ENCODE measurements at regions not wholly inside any gene's neighbourhood (a gene's known extent, or its start where the extent isn't known, plus 50 kb on each side); places are given as distances from the start of the nearest gene placed in this dataset.
"Not testable (repeated sequence)": the region's sequence is repeated elsewhere in the genome, so short reads cannot be mapped to it uniquely, and the experiment has no call there.

GRCh38 chr5:117131048-117131679 is 556.5 kb upstream of the SEMA6A start:
- no peak for TF ChIP-seq CTCF (IDR thresholded peaks at IDR 0.05)
- H3K4me3 Mint-ChIP-seq: no peak overlapping the region
- H3K36me3 Mint-ChIP-seq (ENCODE audit: low read depth): peaks cover 4% of the 10 kb centered on the region; the same call in 1 of the 2 replicates
- H3K27ac Mint-ChIP-seq: no peak overlapping the region
- no peak for DNase-seq
- H3K4me1 Mint-ChIP-seq (ENCODE audit: low read depth): no peaks in the 10 kb centered on the region
- H3K9me3 Mint-ChIP-seq: peaks cover 54% of the 10 kb centered on the region
- H3K27me3 Mint-ChIP-seq (ENCODE audit: insufficient read depth): no peaks in the 10 kb centered on the region; the same call in 1 of the 2 replicates

GRCh38 chr5:117118499-117118898 is 543.9 kb upstream of the SEMA6A start:
- TF ChIP-seq CTCF (IDR thresholded peaks at IDR 0.05): no peak
- Mint-ChIP-seq H3K27ac (no peak overlapping the region), H3K36me3 (ENCODE audit: low read depth) (no peaks in the 10 kb centered on the region), H3K27me3 (ENCODE audit: insufficient read depth) (no peaks in the 10 kb centered on the region), H3K4me1 (ENCODE audit: low read depth) (no peaks in the 10 kb centered on the region), H3K4me3 (no peak overlapping the region), H3K9me3 (peaks cover 39% of the 10 kb centered on the region)
- DNase-seq: no peak

- H3K4me3 Mint-ChIP-seq; DNase-seq; H3K36me3 Mint-ChIP-seq (ENCODE audit: low read depth); H3K27ac Mint-ChIP-seq; H3K4me1 Mint-ChIP-seq (ENCODE audit: low read depth); H3K27me3 Mint-ChIP-seq (ENCODE audit: insufficient read depth): not testable (repeated sequence)
- H3K9me3 Mint-ChIP-seq: peaks cover 44% of the 10 kb centered on the region
Measured at GRCh38 chr5:117117314-117117713, 542.7 kb upstream of the SEMA6A start.

- H3K36me3 Mint-ChIP-seq (ENCODE audit: low read depth): no peaks in the 10 kb centered on the region
- no peak overlapping the region for H3K4me3 Mint-ChIP-seq
- H3K4me1 Mint-ChIP-seq (ENCODE audit: low read depth): no peaks in the 10 kb centered on the region
- H3K9me3 Mint-ChIP-seq: peaks cover 60% of the 10 kb centered on the region
- TF ChIP-seq CTCF (IDR thresholded peaks at IDR 0.05): no peak
- H3K27me3 Mint-ChIP-seq (ENCODE audit: insufficient read depth): no peaks in the 10 kb centered on the region
- DNase-seq: no peak
- no peak overlapping the region for H3K27ac Mint-ChIP-seq
Measured at GRCh38 chr5:117110548-117110947, 535.9 kb upstream of the SEMA6A start.

- Mint-ChIP-seq H3K4me1 (ENCODE audit: low read depth) (no peaks in the 10 kb centered on the region), H3K27ac (no peak overlapping the region), H3K36me3 (ENCODE audit: low read depth) (no peaks in the 10 kb centered on the region), H3K9me3 (peaks cover 65% of the 10 kb centered on the region), H3K4me3 (no peak overlapping the region), H3K27me3 (ENCODE audit: insufficient read depth) (no peaks in the 10 kb centered on the region)
- no peak for DNase-seq
- TF ChIP-seq CTCF (IDR thresholded peaks at IDR 0.05): no peak
Measured at GRCh38 chr5:117107859-117108258, 533.2 kb upstream of the SEMA6A start.

- Mint-ChIP-seq H3K4me1 (ENCODE audit: low read depth) (no peaks in the 10 kb centered on the region), H3K36me3 (ENCODE audit: low read depth) (no peaks in the 10 kb centered on the region), H3K27me3 (ENCODE audit: insufficient read depth) (no peaks in the 10 kb centered on the region), H3K4me3 (no peak overlapping the region), H3K9me3 (peaks cover 47% of the 10 kb centered on the region), H3K27ac (no peak overlapping the region)
- DNase-seq: no peak
- TF ChIP-seq CTCF (IDR thresholded peaks at IDR 0.05): no peak
Measured at GRCh38 chr5:117103703-117104102, 529.1 kb upstream of the SEMA6A start.

All from HFFc6 (cell line).